Neutrophil (primary cell): ENCODE measurements at regions not wholly inside any gene's neighbourhood (a gene's known extent, or its start where the extent isn't known, plus 50 kb on each side); places are given as distances from the start of the nearest gene placed in this dataset.

Experiments used
- H3K27ac ChIP-seq: fragments of 200-600 bp; sonication (generic); 2 replicates; pipeline ENCODE4 v1.5.1; 2016; ENCODE audit warnings: mild to moderate bottlenecking, moderate library complexity
- H3K27me3 ChIP-seq: fragments of 200-600 bp; sonication (generic); 2 replicates; pipeline ENCODE4 v1.6.0; 2016; ENCODE audit warnings: mild to moderate bottlenecking
- H3K36me3 ChIP-seq: fragments of 200-600 bp; sonication (generic); 2 replicates; pipeline ENCODE4 v1.5.1; 2017
- H3K4me1 ChIP-seq, 2 experiments: fragments of 200-600 bp in 1 of 2; sonication (generic) in 1 of 2; 1 replicate in 1 of 2; 2 replicates in 1 of 2; pipeline versions ENCODE4 v1.5.1 to v1.6.1; 2013 to 2016; ENCODE audit warnings: low read depth in 1 of 2, low read length in 1 of 2, mild to moderate bottlenecking in 1 of 2, moderate library complexity in 1 of 2; ENCODE audit not compliant: control insufficient read depth in 1 of 2, insufficient read depth in 1 of 2
- H3K4me3 ChIP-seq, 2 experiments: fragments of 200-600 bp in 1 of 2; sonication (generic) in 1 of 2; 1 replicate in 1 of 2; 2 replicates in 1 of 2; pipeline ENCODE4 v1.5.1; 2013 to 2016; ENCODE audit warnings: low read depth in 1 of 2, low read length in 1 of 2, mild to moderate bottlenecking in 1 of 2, moderate library complexity in 1 of 2
- H3K9me3 ChIP-seq: fragments of 200-600 bp; sonication (generic); 2 replicates; pipeline ENCODE4 v1.5.1; 2016
- TF ChIP-seq, protein P1 (sequence below): fragments of 200-600 bp; sonication (generic); IDR thresholded peaks from 2 replicates; pipeline ENCODE4 v1.5.1; 2016; ENCODE audit warnings: antibody characterized with exemption

DNA sequence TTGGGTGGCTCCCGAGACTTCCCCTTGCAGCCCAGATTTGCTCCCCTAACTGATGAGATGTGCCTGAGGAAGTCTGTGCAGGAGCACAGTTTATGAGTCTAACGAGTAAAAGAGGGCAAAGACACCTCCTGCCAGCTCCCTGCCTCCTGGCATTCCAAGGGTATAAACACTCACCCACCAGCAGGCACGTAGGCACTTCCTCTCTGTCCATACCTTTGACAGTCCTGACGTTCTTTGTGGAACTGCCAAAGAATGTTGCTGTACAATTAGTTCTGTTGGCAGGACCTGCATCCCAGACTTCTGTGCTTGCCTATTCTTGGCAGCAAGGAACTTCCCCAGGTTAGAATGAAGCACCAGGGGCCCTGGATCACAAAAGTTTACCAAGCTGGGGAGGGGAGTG lies 889.3 kb downstream of the BCL11B start:
- Histone ChIP-seq H3K9me3 (no peaks in the 10 kb centered on the region), H3K4me3 (no peak overlapping the region), H3K4me1 (no peaks in the 10 kb centered on the region), H3K27me3 (no peaks in the 10 kb centered on the region), H3K36me3 (no peaks in the 10 kb centered on the region), H3K27ac (no peak overlapping the region)
- TF ChIP-seq, protein P1, sequence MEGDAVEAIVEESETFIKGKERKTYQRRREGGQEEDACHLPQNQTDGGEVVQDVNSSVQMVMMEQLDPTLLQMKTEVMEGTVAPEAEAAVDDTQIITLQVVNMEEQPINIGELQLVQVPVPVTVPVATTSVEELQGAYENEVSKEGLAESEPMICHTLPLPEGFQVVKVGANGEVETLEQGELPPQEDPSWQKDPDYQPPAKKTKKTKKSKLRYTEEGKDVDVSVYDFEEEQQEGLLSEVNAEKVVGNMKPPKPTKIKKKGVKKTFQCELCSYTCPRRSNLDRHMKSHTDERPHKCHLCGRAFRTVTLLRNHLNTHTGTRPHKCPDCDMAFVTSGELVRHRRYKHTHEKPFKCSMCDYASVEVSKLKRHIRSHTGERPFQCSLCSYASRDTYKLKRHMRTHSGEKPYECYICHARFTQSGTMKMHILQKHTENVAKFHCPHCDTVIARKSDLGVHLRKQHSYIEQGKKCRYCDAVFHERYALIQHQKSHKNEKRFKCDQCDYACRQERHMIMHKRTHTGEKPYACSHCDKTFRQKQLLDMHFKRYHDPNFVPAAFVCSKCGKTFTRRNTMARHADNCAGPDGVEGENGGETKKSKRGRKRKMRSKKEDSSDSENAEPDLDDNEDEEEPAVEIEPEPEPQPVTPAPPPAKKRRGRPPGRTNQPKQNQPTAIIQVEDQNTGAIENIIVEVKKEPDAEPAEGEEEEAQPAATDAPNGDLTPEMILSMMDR, result no peak

DNA sequence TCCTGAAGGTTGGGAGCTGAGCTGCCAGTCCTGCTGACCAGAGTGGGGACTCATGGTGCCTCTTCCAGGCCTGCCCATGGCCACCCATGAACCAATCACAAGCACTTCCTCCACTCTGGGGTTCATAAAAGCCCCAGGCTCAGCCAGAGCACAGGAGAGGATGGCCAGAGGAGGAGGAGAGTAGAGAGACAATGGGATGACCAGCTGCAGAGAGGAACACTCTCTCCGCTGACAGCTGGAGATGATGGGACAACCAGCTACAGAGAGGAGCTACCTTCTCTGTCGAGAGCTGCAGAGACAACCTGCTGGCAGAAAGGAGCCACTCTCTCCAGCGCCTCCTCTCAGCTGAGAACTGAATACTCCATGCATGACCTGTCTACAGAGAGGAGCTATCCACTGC lies 886.1 kb downstream of the BCL11B start:
- no peaks in the 10 kb centered on the region for H3K27me3 ChIP-seq
- TF ChIP-seq, protein P1, result no peak

DNA sequence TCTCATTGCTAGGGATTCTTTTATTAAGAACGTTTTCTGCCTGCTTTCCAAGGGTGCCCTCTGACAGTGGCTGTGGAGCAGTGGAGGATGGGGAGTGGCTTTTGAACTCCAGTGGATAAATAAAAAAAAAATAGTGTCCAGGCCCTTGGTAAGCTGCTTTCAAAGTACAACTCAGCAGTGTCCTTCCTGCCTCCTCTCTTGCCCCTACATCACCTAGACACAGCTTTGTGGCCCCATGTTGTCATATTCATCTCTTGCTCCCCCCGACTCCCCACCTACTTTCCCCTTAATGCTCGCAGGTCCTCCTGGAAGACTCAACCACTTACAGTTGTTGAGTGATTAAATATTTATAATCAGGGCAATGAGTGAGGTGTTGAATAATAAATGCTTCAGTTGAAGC lies 880.9 kb downstream of the BCL11B start:
- Histone ChIP-seq H3K27me3 (no peaks in the 10 kb centered on the region), H3K9me3 (no peaks in the 10 kb centered on the region), H3K4me1 (no peaks in the 10 kb centered on the region), H3K4me3 (no peak overlapping the region), H3K27ac (no peak overlapping the region), H3K36me3 (no peaks in the 10 kb centered on the region)
- TF ChIP-seq, protein P1, result no peak

More for the DNA sequence above, 886.1 kb downstream of the BCL11B start:
- no peak overlapping the region for H3K4me3 ChIP-seq
- no peaks in the 10 kb centered on the region for H3K9me3 ChIP-seq
- H3K36me3 ChIP-seq, result no peaks in the 10 kb centered on the region
- no peak overlapping the region for H3K27ac ChIP-seq
- no peaks in the 10 kb centered on the region for H3K4me1 ChIP-seq

DNA sequence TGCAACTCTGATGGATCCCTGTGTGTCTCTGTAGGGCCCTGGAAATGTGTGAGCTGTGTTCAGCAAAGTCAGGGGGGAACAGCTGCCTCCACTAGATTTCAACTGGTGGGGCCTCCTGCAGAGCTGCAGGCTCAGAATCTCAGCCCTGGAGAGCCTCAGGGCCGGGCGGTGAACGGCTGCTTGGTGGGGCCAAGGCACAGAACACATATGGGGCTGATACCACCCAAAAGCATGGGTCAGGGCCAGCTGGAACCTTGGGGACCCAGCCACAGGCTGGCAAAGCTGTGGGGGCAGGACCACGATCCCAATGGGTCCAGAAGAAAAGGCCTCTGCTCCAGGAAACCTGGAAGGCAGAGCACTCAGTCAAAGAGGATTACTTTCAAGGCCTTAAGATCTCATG lies 878.5 kb downstream of the BCL11B start:
- H3K4me1 ChIP-seq, result no peaks in the 10 kb centered on the region
- TF ChIP-seq, protein P1, result no peak
- no peak overlapping the region for H3K27ac ChIP-seq
- H3K27me3 ChIP-seq, result no peaks in the 10 kb centered on the region
- H3K4me3 ChIP-seq, result no peak overlapping the region
- H3K36me3 ChIP-seq, result no peaks in the 10 kb centered on the region
- H3K9me3 ChIP-seq, result no peaks in the 10 kb centered on the region

DNA sequence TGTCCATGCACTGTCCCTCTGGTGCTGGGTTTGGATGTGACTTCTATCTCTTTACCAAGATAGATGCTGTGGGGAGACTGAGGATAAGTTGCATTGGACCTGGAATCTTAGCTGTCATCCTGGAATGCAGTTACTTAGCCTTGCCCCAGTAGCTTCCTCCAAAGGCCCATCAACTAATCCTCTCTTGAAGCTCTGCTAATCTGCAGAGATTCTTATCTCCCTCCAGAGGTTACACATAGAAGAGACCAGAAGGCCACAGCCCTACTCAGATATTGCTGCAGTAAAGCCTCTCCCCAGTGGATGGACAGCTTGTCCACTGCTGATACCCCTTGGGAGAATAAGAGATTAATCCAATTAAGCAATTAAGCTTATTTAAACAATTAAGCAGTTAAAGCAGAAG lies 867.2 kb downstream of the BCL11B start:
- Histone ChIP-seq H3K36me3 (no peaks in the 10 kb centered on the region), H3K9me3 (no peaks in the 10 kb centered on the region), H3K4me1 (no peaks in the 10 kb centered on the region), H3K27ac (no peak overlapping the region), H3K27me3 (no peaks in the 10 kb centered on the region), H3K4me3 (no peak overlapping the region)
- TF ChIP-seq, protein P1, result no peak

DNA sequence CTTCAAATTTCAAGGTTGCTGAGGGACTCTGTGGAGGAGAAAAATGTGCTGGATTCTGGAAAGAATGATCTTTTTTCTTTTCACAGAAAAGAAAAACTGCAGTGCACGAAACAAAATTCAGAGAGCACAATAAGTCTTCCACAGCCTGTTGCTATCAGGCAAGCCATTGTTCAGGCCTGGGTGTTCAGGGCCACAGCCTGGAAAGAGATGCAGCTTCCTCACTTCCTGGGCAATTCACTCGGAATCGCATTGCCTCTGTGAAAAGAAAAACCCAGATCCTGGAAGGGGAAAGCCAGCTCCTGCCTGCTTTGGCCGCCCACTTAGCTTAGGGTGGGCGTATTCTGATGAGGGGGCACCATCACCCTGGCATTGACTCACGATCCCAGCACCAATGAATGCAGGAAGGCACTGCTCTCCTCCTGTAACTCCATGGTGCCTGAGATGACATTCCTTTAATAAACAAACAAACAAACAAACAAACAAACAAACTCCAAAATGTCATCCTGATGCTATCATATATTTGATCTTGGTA lies 863.9 kb downstream of the BCL11B start:
- Histone ChIP-seq H3K36me3 (no peaks in the 10 kb centered on the region), H3K4me1 (no peaks in the 10 kb centered on the region), H3K27me3 (no peaks in the 10 kb centered on the region), H3K9me3 (no peaks in the 10 kb centered on the region), H3K27ac (no peak overlapping the region), H3K4me3 (no peak overlapping the region)
- TF ChIP-seq, protein P1, result no peak
